ENCODE measurements at regions not wholly inside any gene's neighbourhood (a gene's known extent, or its start where the extent isn't known, plus 50 kb on each side); places are given as distances from the start of the nearest gene placed in this dataset.

DNA sequence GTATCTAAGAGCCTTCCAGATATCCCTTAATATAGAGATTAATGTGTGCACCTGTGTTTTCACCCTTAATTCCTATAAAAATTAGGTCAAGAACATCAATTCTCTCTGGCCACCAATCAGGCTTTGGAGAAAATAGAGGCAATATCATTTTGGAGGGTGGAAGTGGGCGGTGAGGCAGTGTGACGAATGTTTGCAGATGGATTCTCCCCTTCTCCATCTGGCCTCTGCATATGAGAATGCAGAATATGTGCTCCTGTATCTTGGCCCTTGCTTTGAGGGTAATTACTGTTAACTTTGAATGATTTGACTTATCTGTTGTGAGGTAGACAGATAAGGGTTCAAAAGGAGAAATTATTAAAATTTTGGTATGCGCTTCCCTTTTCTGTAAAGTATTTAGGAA is 304.0 kb upstream of the NPSR1 start:
- Histone ChIP-seq H3K9ac (ENCODE audit: insufficient read depth in 1 of 2, low read depth in 2 of 2, low read length in 2 of 2) (no peak overlapping the region), H3K4me1 (replicated peaks in 1 of 2; ENCODE audit: control insufficient read depth in 2 of 2, insufficient read depth in 2 of 2, low read length in 2 of 2) (no peaks in the 10 kb centered on the region), H3K27me3 (ENCODE audit: control insufficient read depth in 2 of 2, insufficient read depth in 2 of 2, low read length in 2 of 2) (no peaks in the 10 kb centered on the region), H3K36me3 (ENCODE audit: control insufficient read depth, insufficient read depth, low read length) (no peaks in the 10 kb centered on the region), H4K20me1 (replicated peaks; ENCODE audit: control insufficient read depth, insufficient read depth, low read length) (no peaks in the 10 kb centered on the region), H3K9me3 (replicated peaks; ENCODE audit: control insufficient read depth, insufficient read depth, low read depth, low read length) (no peaks in the 10 kb centered on the region), H3K27ac (ENCODE audit: extremely low read depth, low read depth, low read length) (no peak overlapping the region), H3K79me2 (ENCODE audit: control insufficient read depth, insufficient read depth, low read length) (no peaks in the 10 kb centered on the region), H3K9me1 (ENCODE audit: control insufficient read depth, insufficient read depth, low read length) (no peaks in the 10 kb centered on the region), H3K4me3 (no peak overlapping the region), H2AFZ (ENCODE audit: low read depth, low read length) (no peak overlapping the region), H3K4me2 (ENCODE audit: insufficient read depth, low read length) (no peak overlapping the region)
- DNase-seq (ENCODE audit: extremely low read depth in 1 of 4, low spot score in 3 of 4) (no peak), ATAC-seq (no peak), FAIRE-seq (no peak)
- in situ Hi-C loops (cut with MboI) = no loop called here
- intact Hi-C loops (cut with micrococcal nuclease) = no loop called here
- TF ChIP-seq ZNF354B (CRISPR knock-in tag; IDR thresholded peaks at IDR 0.05) (no peak), EGR1 (conservative IDR thresholded peaks at IDR 0.05) (no peak), ETV5 (CRISPR knock-in tag; IDR thresholded peaks at IDR 0.05; ENCODE audit: low read depth) (no peak)
- TF ChIP-seq, protein P1, sequence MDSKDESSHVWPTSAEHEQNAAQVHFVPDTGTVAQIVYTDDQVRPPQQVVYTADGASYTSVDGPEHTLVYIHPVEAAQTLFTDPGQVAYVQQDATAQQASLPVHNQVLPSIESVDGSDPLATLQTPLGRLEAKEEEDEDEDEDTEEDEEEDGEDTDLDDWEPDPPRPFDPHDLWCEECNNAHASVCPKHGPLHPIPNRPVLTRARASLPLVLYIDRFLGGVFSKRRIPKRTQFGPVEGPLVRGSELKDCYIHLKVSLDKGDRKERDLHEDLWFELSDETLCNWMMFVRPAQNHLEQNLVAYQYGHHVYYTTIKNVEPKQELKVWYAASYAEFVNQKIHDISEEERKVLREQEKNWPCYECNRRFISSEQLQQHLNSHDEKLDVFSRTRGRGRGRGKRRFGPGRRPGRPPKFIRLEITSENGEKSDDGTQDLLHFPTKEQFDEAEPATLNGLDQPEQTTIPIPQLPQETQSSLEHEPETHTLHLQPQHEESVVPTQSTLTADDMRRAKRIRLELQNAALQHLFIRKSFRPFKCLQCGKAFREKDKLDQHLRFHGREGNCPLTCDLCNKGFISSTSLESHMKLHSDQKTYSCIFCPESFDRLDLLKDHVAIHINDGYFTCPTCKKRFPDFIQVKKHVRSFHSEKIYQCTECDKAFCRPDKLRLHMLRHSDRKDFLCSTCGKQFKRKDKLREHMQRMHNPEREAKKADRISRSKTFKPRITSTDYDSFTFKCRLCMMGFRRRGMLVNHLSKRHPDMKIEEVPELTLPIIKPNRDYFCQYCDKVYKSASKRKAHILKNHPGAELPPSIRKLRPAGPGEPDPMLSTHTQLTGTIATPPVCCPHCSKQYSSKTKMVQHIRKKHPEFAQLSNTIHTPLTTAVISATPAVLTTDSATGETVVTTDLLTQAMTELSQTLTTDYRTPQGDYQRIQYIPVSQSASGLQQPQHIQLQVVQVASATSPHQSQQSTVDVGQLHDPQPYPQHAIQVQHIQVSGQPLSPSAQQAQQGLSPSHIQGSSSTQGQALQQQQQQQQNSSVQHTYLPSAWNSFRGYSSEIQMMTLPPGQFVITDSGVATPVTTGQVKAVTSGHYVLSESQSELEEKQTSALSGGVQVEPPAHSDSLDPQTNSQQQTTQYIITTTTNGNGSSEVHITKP (IDR thresholded peaks at IDR 0.05; ENCODE audit: partially characterized antibody) = no peak
- ChIA-PET POLR2A (no interaction called here), CTCF (ENCODE audit: low intra/inter-chr PET ratio) (interaction anchor here (0.7 kb wide), 1 partner anchor 737 kb away, joined by 3 read pairs; no protein-coding TSS in a partner anchor)
- no TSS peak for BruUV-seq (replicated peaks)
- WGBS (ENCODE audit: insufficient coverage, low coverage, missing lambda C conversion rate) = 0% methylated on average over 3 of the region's 3 CpGs
